GM13977 (cell line): ENCODE measurements at regions not wholly inside any gene's neighbourhood (a gene's known extent, or its start where the extent isn't known, plus 50 kb on each side); places are given as distances from the start of the nearest gene placed in this dataset.

Experiments
- DNase-seq: peaks from one replicate; pipeline ENCODE4 v3.0.0; 2012; ENCODE audit warnings: low spot score
- in situ Hi-C: fragments of 300-500 bp; cut with MboI; formaldehyde crosslinking; loops from one replicate; pipeline ENCODE4 v1.12.0; 2022; ENCODE audit warnings: low sequenced_read_pairs, low pct_unique_long_range_greater_than_20kb, mixed read lengths, inconsistent platforms; ENCODE audit not compliant: unreplicated experiment
- TF ChIP-seq, protein P1 (sequence below): IDR thresholded peaks from 2 replicates; pipeline ENCODE4 v1.5.1; 2012; ENCODE audit warnings: mild to moderate bottlenecking, control low read depth; ENCODE audit not compliant: insufficient read depth; ENCODE audit errors: extremely low read depth, missing control alignments

DNA sequence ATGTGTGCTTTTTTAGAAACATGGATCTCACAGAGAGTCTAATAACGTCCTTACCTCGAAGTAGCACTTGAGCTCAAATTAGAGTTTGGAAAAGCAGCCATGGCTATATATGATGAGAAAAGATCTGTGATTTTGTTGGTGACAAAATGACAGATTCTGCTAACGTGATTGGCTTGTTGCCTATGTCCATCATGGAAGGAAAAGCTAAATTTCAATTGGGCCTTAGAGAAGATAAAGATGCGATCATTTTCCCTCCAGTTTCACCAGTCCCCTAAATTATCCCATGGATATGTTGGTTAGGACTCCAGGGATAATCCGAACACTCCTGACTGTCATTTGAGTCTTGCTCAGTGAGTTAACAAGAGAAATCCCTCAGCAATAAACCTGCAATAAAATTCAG, 175.8 kb downstream of the C16orf95 start:
- in situ Hi-C loops: no loop called here
- DNase-seq: no peak
- TF ChIP-seq, protein P1, sequence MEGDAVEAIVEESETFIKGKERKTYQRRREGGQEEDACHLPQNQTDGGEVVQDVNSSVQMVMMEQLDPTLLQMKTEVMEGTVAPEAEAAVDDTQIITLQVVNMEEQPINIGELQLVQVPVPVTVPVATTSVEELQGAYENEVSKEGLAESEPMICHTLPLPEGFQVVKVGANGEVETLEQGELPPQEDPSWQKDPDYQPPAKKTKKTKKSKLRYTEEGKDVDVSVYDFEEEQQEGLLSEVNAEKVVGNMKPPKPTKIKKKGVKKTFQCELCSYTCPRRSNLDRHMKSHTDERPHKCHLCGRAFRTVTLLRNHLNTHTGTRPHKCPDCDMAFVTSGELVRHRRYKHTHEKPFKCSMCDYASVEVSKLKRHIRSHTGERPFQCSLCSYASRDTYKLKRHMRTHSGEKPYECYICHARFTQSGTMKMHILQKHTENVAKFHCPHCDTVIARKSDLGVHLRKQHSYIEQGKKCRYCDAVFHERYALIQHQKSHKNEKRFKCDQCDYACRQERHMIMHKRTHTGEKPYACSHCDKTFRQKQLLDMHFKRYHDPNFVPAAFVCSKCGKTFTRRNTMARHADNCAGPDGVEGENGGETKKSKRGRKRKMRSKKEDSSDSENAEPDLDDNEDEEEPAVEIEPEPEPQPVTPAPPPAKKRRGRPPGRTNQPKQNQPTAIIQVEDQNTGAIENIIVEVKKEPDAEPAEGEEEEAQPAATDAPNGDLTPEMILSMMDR: no peak

- no peak for DNase-seq
- in situ Hi-C loops: no loop called here
- TF ChIP-seq, protein P1: no peak
Observed at GRCh38 chr16:87143661-87144121, 173.5 kb downstream of the C16orf95 start.

DNA sequence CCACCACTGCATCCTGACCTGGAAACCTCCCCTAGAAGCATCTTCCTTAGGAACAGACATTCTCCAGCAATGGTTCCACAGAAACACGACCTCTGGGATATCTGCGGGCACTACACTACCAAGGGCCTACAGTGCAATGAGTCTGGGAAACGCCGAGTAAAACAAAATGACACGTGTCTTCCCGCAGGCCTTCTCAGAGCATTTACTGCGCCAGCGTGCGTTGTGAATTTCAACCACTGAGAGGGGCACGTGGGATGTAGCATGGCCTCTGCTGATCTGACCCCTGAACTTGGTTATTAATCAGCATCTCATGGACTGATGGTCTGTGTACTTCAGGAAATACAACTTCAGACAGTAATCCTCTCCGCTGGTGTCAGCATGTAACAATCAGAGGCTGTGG, 173.0 kb downstream of the C16orf95 start:
- TF ChIP-seq, protein P1: no peak
- in situ Hi-C loops: no loop called here
- no peak for DNase-seq

GRCh38 chr16:87145181-87146176, 171.7 kb downstream of the C16orf95 start:
- in situ Hi-C loops: no loop called here
- TF ChIP-seq, protein P1: no peak
- DNase-seq: no peak

GRCh38 chr16:87146676-87147075, 170.5 kb downstream of the C16orf95 start:
- DNase-seq: no peak
- TF ChIP-seq, protein P1: no peak
- in situ Hi-C loops: no loop called here

DNA sequence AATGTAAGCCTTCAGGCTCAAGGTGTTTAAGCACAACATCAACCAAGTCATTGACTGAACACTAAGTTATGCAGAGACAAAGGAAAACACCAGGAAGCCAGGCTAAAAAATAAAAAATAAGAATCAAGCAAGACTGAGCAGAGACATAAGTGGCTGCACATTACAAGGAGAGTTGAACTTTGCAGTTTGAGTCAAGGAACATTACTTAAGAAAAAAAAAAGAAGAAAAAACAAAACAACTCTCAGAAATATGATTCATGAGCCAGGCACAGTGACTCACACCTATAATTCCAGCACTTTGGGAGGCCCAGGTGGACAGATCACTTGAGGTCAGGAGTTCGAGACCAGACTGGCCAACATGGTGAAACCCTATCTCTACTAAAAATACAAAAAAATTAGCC, 168.1 kb downstream of the C16orf95 start:
- TF ChIP-seq, protein P1: no peak
- in situ Hi-C loops: no loop called here

More for the DNA sequence above, 168.1 kb downstream of the C16orf95 start:
- DNase-seq: no peak
